ENCODE measurements at regions not wholly inside any gene's neighbourhood (a gene's known extent, or its start where the extent isn't known, plus 50 kb on each side); places are given as distances from the start of the nearest gene placed in this dataset.

DNA sequence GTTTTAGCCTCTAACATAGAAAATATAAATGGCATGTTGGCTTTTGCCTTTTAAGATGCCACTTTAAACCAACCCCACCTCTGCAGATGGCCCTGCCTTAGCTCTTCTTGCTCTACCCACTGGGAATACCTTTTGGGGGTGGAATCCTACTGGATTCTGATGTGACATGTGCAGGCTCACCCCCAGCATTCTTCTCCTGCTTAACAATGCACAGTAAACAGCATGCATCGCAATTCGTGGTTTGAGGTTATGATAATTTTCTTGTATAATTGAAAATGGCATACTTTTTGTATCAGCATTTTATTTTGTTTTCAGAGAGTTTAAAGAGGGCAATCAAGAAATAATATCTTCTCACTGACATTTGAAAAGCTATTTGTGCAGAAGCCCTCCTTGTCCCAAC, 167.9 kb downstream of the AREG start:
- TF ChIP-seq EZH2 (IDR thresholded peaks at IDR 0.05; ENCODE audit: insufficient read depth, low read length), result no peak
- TF ChIP-seq, protein P1, sequence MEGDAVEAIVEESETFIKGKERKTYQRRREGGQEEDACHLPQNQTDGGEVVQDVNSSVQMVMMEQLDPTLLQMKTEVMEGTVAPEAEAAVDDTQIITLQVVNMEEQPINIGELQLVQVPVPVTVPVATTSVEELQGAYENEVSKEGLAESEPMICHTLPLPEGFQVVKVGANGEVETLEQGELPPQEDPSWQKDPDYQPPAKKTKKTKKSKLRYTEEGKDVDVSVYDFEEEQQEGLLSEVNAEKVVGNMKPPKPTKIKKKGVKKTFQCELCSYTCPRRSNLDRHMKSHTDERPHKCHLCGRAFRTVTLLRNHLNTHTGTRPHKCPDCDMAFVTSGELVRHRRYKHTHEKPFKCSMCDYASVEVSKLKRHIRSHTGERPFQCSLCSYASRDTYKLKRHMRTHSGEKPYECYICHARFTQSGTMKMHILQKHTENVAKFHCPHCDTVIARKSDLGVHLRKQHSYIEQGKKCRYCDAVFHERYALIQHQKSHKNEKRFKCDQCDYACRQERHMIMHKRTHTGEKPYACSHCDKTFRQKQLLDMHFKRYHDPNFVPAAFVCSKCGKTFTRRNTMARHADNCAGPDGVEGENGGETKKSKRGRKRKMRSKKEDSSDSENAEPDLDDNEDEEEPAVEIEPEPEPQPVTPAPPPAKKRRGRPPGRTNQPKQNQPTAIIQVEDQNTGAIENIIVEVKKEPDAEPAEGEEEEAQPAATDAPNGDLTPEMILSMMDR (IDR thresholded peaks at IDR 0.05; ENCODE audit: insufficient read depth, low read depth, low read length), result no peak
